Motor neuron (in vitro differentiated cells): ENCODE measurements at regions not wholly inside any gene's neighbourhood (a gene's known extent, or its start where the extent isn't known, plus 50 kb on each side); places are given as distances from the start of the nearest gene placed in this dataset.
A peak's percentile ranks its signal among the peaks of the same experiment; 100 is the strongest.

Experiments
- ATAC-seq, 8 experiments: fragments of 200-7000 bp; cut with Tn5 transposase; replicated peaks in 6 of 8; 2 replicates each; pipeline ENCODE4 v1.8.0; 2021; ENCODE audit warnings: mild to moderate bottlenecking in 8 of 8, moderate library complexity in 8 of 8
- H3K27ac ChIP-seq, 2 donors: fragments of 250-450 bp; sonication (Bioruptor Pico); 2 replicates each; pipeline ENCODE4 v1.9.0; 2021; ENCODE audit warnings: antibody characterized with exemption in 2 of 2, mild to moderate bottlenecking in 2 of 2, moderate library complexity in 1 of 2
- H3K4me1 ChIP-seq, 2 donors: fragments of 250-450 bp; sonication (Bioruptor Pico); replicated peaks in 1 of 2; 2 replicates each; pipeline ENCODE4 v1.6.1; 2021; ENCODE audit warnings: antibody characterized with exemption in 2 of 2, mild to moderate bottlenecking in 2 of 2, moderate library complexity in 1 of 2
- H3K4me3 ChIP-seq, 5 donors: fragments of 250-450 bp; sonication (Bioruptor Pico); 2 replicates each; pipeline ENCODE4 v1.9.0; 2021; ENCODE audit warnings: antibody characterized with exemption in 5 of 5, mild to moderate bottlenecking in 5 of 5, moderate library complexity in 4 of 5
- WGBS, 10 experiments: fragments of 450-650 bp; shearing (Covaris generic); methylation state at CpG; one replicate each; pipeline ENCODE4 v1.0.0; 2022; 5-methylcytosine and 5-hydroxymethylcytosine counted together
- in situ Hi-C, 9 experiments: fragments of 400-800 bp; cut with MboI; loops; one replicate each; pipeline ENCODE4 v1.15.0; 2021; ENCODE audit warnings: low sequenced_read_pairs in 9 of 9, low pct_unique_long_range_greater_than_20kb in 2 of 9; ENCODE audit not compliant: unreplicated experiment in 9 of 9

- H3K4me3 ChIP-seq: no peak overlapping the region
- 36 to 93% (median 56%) methylated on average over 1 to 9 of the region's 9 CpGs for WGBS, 10 experiments
- no peak for ATAC-seq
Observed at GRCh38 chr5:67605730-67606585, 409.4 kb upstream of the CD180 start.

GRCh38 chr5:67591491-67591890 is 394.9 kb upstream of the CD180 start:
- H3K4me1 ChIP-seq: no peaks in the 10 kb centered on the region
- in situ Hi-C loops: no loop called here
- WGBS, 10 experiments: 0 to 100% (median 78%) methylated on average over 1 to 2 of the region's 3 CpGs; no CpG with 5 or more reads in 2 of the 10 experiments
- no peak overlapping the region for H3K4me3 ChIP-seq
- no peak overlapping the region for H3K27ac ChIP-seq
- ATAC-seq: no peak

More at GRCh38 chr5:67605730-67606585, 409.4 kb upstream of the CD180 start:
- H3K4me1 ChIP-seq: no peaks in the 10 kb centered on the region
- no peak overlapping the region for H3K27ac ChIP-seq
- in situ Hi-C loops: no loop called here

- H3K4me3 ChIP-seq: no peak overlapping the region
- in situ Hi-C loops: no loop called here
- no peaks in the 10 kb centered on the region for H3K4me1 ChIP-seq
- ATAC-seq: no peak
- 53 to 100% (median 91%) methylated on average over 1 to 2 of the region's 2 CpGs; no CpG with 5 or more reads in 2 of the 10 experiments for WGBS, 10 experiments
- no peak overlapping the region for H3K27ac ChIP-seq
Observed at GRCh38 chr5:67588389-67588788, 391.8 kb upstream of the CD180 start.

GRCh38 chr5:67581203-67581602 is 384.6 kb upstream of the CD180 start:
- no peak overlapping the region for H3K27ac ChIP-seq
- in situ Hi-C loops: no loop called here
- H3K4me1 ChIP-seq: no peaks in the 10 kb centered on the region
- H3K4me3 ChIP-seq: no peak overlapping the region
- peak in 2 of 8 experiments; percentile 47 to 65 for ATAC-seq

GRCh38 chr5:67578011-67578410 is 381.4 kb upstream of the CD180 start:
- no peak for ATAC-seq

DNA sequence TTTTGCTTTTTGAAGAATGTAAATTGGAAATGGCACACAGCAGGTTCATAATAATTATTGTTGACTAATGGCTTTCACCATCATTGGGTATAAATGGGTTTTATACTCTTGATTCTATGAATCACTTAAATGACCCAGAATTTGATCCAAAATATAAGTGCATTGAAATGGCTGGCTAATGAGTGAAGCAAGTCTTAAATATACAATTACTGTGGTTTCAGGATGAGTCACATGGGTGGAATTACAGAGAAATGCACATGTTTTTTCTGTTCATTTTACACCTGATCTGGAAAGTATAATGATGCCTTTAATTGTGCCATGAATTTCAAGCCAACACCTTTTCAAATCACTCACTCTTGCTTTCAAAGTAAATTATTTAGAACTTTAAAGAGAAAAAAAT is 380.8 kb upstream of the CD180 start:
- no peaks in the 10 kb centered on the region for H3K4me1 ChIP-seq
- no peak overlapping the region for H3K27ac ChIP-seq
- in situ Hi-C loops: no loop called here
- no peak overlapping the region for H3K4me3 ChIP-seq
- peak in 2 of 8 experiments; percentile 28 to 56 for ATAC-seq

More at GRCh38 chr5:67578011-67578410, 381.4 kb upstream of the CD180 start:
- H3K27ac ChIP-seq: no peak overlapping the region
- WGBS, 10 experiments: 17 to 82% (median 57%) methylated on average over 1 to 4 of the region's 4 CpGs; no CpG with 5 or more reads in 1 of the 10 experiments
- no peak overlapping the region for H3K4me3 ChIP-seq
- H3K4me1 ChIP-seq: no peaks in the 10 kb centered on the region
- in situ Hi-C loops: no loop called here

DNA sequence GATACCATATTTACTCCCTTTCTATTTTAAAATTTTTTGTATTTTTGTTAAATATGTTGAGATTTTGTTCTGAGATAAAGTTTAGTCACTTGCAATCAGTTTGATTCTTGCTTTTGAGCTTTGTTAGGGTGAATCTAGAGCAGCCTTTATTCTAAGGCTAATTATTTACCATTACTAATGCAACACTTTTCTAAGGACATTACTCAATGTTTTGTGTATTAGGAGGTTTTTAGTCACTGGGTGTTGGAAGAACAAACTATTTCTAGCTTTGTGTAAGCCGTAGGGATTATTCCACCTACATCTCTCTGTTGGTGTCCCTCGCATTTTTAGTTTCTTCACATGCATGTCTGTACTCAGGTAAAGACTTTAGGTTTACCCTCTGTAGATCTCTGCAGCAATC is 379.5 kb upstream of the CD180 start:
- Histone ChIP-seq H3K4me1 (no peaks in the 10 kb centered on the region), H3K4me3 (no peak overlapping the region), H3K27ac (no peak overlapping the region)
- 81 to 100% (median 92%) methylated on average over 1 to 2 of the region's 2 CpGs; no CpG with 5 or more reads in 3 of the 10 experiments for WGBS, 10 experiments
- no peak for ATAC-seq
- in situ Hi-C loops: no loop called here

DNA sequence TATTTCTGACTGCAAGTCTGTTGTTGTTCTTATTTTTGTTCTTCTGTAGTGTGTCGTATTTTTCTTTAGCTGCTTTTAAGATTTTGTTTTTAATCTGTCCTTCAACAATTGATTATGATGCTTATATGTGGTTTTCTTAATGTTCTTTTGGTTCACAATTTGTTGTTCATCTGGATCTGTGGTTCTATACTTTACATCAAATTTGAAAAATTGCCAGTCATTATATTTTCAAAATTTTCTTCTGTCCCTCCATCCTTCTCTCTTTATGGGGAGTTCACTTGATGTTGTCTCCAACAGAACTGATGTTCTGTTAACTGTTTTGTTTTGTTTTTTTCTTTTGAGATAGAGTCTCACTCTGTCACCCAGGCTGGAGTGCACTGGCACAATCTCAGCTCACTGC is 378.5 kb upstream of the CD180 start:
- in situ Hi-C loops: no loop called here
- WGBS, 10 experiments: 50 to 100% (median 100%) methylated on average over 1 of the region's 1 CpG
- Histone ChIP-seq H3K4me3 (no peak overlapping the region), H3K27ac (no peak overlapping the region), H3K4me1 (no peaks in the 10 kb centered on the region)
- ATAC-seq: no peak

- no peak for ATAC-seq
- in situ Hi-C loops: no loop called here
- Histone ChIP-seq H3K4me3 (no peak overlapping the region), H3K27ac (no peak overlapping the region), H3K4me1 (no peaks in the 10 kb centered on the region)
- WGBS, 10 experiments: 78 to 100% (median 90%) methylated on average over 1 of the region's 1 CpG; no CpG with 5 or more reads in 2 of the 10 experiments
Observed at GRCh38 chr5:67561151-67561932, 364.7 kb upstream of the CD180 start.

- Histone ChIP-seq H3K4me3 (no peak overlapping the region), H3K27ac (peak overlapping the region in 1 of 2 donors; percentile 21), H3K4me1 (peaks cover 4 to 6% of the 10 kb centered on the region in 2 donors)
- in situ Hi-C loops: no loop called here
- ATAC-seq: peak in 3 of 8 experiments; percentile 26 to 57 (median 46)
- WGBS, 10 experiments: 40 to 83% (median 50%) methylated on average over 1 of the region's 1 CpG; no CpG with 5 or more reads in 5 of the 10 experiments
Observed at GRCh38 chr5:67552773-67553172, 356.2 kb upstream of the CD180 start.

DNA sequence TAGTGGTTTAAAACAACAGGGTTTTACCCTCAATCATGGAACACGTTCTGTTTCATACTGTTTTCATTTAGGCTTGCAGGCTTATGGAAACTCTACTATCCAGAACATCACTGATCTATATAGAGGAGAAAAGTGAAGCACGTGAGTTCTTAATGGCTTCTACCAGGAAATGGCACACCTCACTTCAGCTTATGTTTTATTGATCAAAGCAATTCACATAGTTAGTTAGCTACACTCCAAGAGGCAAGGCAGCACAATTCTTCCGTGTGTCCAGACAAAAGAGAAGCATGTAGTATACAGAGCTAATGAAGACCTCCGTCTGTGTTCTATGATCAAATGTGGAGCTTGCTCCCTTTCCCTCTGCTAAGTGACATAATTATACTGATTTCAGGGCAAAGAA is 353.3 kb upstream of the CD180 start:
- no peak for ATAC-seq
- WGBS, 10 experiments: 70 to 100% (median 90%) methylated on average over 1 to 4 of the region's 4 CpGs
- Histone ChIP-seq H3K4me1 (peaks cover 4 to 6% of the 10 kb centered on the region in 2 donors), H3K27ac (no peak overlapping the region), H3K4me3 (no peak overlapping the region)
- in situ Hi-C loops: no loop called here

DNA sequence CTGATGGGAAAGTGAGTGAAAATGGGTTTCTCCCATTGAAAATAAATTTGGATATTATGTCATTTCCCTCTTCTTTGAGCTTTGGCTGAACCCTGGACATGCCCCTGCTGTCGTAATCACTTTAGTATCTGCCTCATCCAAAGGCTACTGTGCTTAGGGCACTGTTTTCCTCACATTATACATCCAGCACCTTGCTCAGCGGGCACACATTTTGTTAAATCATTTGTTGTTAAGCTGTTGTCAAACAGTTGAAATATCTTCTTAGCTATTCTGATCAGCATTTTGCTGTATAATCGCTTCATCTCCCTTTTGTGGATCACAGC is 352.7 kb upstream of the CD180 start:
- H3K4me3 ChIP-seq: no peak overlapping the region
- in situ Hi-C loops: no loop called here
- ATAC-seq: no peak
- H3K27ac ChIP-seq: no peak overlapping the region
- H3K4me1 ChIP-seq: peaks cover 4 to 6% of the 10 kb centered on the region in 2 donors
- WGBS, 10 experiments: 0 to 100% (median 83%) methylated on average over 1 to 3 of the region's 3 CpGs; no CpG with 5 or more reads in 1 of the 10 experiments

DNA sequence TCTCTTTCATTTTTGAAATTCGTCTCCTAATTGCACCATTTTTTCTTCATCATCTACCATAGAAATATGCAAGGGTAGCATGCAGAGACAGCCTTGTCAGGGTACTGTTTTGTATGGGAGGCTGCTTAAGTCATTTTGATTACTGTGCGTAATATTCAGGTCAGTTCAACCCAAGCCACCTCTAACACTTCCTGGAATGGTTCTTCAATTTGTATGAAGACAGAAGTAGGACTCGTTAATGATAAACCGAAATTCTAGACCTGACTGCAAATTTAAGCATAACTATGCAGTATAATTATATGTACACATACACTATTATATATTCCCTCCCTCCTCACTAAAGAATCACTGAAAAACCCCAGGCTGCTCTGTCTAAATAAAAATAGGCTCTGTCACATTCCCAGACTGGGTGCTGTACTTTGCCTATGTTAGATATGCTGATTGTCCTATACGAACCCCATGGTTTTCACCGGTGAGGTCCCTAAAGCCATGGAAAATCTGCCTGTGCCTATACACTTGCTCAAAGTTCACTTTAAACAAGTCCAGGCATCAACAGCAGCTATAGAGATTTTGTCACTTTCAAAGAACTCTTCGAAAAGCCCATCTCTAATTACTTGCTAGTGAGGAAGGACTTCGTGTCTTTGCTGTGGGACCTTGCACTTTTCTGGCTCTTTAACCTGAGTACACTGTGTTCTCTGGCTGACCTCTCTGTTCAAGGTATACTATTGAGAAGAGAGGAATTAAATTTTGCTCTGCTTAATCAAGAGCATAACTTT is 352.1 kb upstream of the CD180 start:
- Histone ChIP-seq H3K4me1 (peaks cover 4 to 6% of the 10 kb centered on the region in 2 donors), H3K4me3 (no peak overlapping the region), H3K27ac (no peak overlapping the region)
- in situ Hi-C loops: no loop called here
- 29 to 95% (median 87%) methylated on average over 1 to 7 of the region's 8 CpGs for WGBS, 10 experiments
- ATAC-seq: no peak
